ENCODE measurements at regions not wholly inside any gene's neighbourhood (a gene's known extent, or its start where the extent isn't known, plus 50 kb on each side); places are given as distances from the start of the nearest gene placed in this dataset.

DNA sequence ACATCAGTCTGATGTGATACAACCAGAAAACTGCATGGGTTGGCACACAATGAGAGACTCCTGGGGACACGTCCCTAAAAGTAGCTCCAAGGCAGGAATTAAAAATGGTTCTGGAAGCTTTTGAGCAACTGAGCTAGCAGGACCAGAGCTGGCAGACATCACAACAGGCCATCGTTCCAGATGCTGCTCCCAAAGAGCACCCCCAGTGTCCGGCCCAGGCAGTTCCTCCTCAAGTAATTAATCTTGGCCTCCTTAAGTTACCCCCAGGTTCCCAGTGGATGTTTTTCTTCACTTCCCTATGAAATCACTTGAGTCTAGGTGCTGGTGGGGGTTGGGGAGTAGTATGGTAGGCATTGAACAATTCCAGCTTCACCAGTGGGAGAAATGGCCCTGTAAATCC is 711.6 kb downstream of the MECOM start:
- TF ChIP-seq, protein P1, sequence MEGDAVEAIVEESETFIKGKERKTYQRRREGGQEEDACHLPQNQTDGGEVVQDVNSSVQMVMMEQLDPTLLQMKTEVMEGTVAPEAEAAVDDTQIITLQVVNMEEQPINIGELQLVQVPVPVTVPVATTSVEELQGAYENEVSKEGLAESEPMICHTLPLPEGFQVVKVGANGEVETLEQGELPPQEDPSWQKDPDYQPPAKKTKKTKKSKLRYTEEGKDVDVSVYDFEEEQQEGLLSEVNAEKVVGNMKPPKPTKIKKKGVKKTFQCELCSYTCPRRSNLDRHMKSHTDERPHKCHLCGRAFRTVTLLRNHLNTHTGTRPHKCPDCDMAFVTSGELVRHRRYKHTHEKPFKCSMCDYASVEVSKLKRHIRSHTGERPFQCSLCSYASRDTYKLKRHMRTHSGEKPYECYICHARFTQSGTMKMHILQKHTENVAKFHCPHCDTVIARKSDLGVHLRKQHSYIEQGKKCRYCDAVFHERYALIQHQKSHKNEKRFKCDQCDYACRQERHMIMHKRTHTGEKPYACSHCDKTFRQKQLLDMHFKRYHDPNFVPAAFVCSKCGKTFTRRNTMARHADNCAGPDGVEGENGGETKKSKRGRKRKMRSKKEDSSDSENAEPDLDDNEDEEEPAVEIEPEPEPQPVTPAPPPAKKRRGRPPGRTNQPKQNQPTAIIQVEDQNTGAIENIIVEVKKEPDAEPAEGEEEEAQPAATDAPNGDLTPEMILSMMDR (IDR thresholded peaks at IDR 0.05; ENCODE audit: insufficient read depth, low read depth, low read length) = no peak
- no peak for TF ChIP-seq EZH2 (IDR thresholded peaks at IDR 0.05; ENCODE audit: insufficient read depth, low read length)
